Hepatocyte (in vitro differentiated cells): ENCODE measurements at regions not wholly inside any gene's neighbourhood (a gene's known extent, or its start where the extent isn't known, plus 50 kb on each side); places are given as distances from the start of the nearest gene placed in this dataset.

Source experiments
- DNase-seq: peaks from one replicate; pipeline ENCODE4 v3.0.0-alpha.2; 2016; ENCODE audit warnings: low spot score
- H2AFZ ChIP-seq: fragments of 200-600 bp; sonication (generic); 2 replicates; pipeline ENCODE4 v1.6.0; 2016; ENCODE audit warnings: antibody characterized with exemption, mild to moderate bottlenecking
- H3K27ac ChIP-seq: fragments of 200-600 bp; sonication (generic); 2 replicates; pipeline ENCODE4 v1.5.1; 2016; ENCODE audit warnings: mild to moderate bottlenecking
- H3K27me3 ChIP-seq: fragments of 200-600 bp; sonication (generic); 2 replicates; pipeline ENCODE4 v1.6.1; 2016
- H3K36me3 ChIP-seq: fragments of 200-600 bp; sonication (generic); replicated peaks from 2 replicates; pipeline ENCODE4 v1.5.1; 2016; ENCODE audit warnings: low read depth; ENCODE audit not compliant: insufficient read depth
- H3K4me1 ChIP-seq: fragments of 200-600 bp; sonication (generic); 2 replicates; pipeline ENCODE4 v1.5.1; 2016; ENCODE audit warnings: mild to moderate bottlenecking, moderate library complexity; ENCODE audit not compliant: insufficient read depth
- H3K4me2 ChIP-seq: fragments of 200-600 bp; sonication (generic); 2 replicates; pipeline ENCODE4 v1.6.0; 2016
- H3K4me3 ChIP-seq: fragments of 200-600 bp; sonication (generic); 2 replicates; pipeline ENCODE4 v1.5.1; 2016; ENCODE audit warnings: mild to moderate bottlenecking
- H3K79me2 ChIP-seq: fragments of 200-600 bp; sonication (generic); 2 replicates; pipeline ENCODE4 v1.6.0; 2017; ENCODE audit warnings: mild to moderate bottlenecking
- H3K9me2 ChIP-seq: fragments of 200-600 bp; sonication (generic); replicated peaks from 2 replicates; pipeline ENCODE4 v1.6.0; 2017; ENCODE audit warnings: mild to moderate bottlenecking; ENCODE audit not compliant: insufficient read depth
- H3K9me3 ChIP-seq: fragments of 200-600 bp; sonication (generic); 2 replicates; pipeline ENCODE4 v1.5.1; 2016; ENCODE audit warnings: low read depth, mild to moderate bottlenecking
- H4K20me1 ChIP-seq: fragments of 200-600 bp; sonication (generic); 2 replicates; pipeline ENCODE4 v1.6.0; 2016; ENCODE audit warnings: mild to moderate bottlenecking; ENCODE audit not compliant: insufficient read depth, poor library complexity, severe bottlenecking
- CTCF ChIP-seq: fragments of 200-600 bp; sonication (generic); IDR thresholded peaks from 2 replicates; pipeline ENCODE4 v1.5.1; 2016; ENCODE audit warnings: antibody characterized with exemption, mild to moderate bottlenecking; ENCODE audit not compliant: poor library complexity
- EZH2 ChIP-seq: fragments of 200-600 bp; sonication (generic); IDR thresholded peaks from 2 replicates; pipeline ENCODE4 v1.6.1; 2016; ENCODE audit warnings: antibody characterized with exemption, mild to moderate bottlenecking, borderline replicate concordance
- EZH2phosphoT487 ChIP-seq: fragments of 200-600 bp; sonication (generic); IDR thresholded peaks from one replicate; pipeline ENCODE4 v1.6.1; 2018; ENCODE audit warnings: antibody characterized with exemption, mild to moderate bottlenecking, low read depth, moderate library complexity; ENCODE audit not compliant: unreplicated experiment, severe bottlenecking
- WGBS: methylation state at CpG from one replicate; pipeline ENCODE4 v1.1.6; 2016; ENCODE audit warnings: low lambda C conversion rate; ENCODE audit errors: missing lambda C conversion rate; 5-methylcytosine and 5-hydroxymethylcytosine counted together

GRCh38 chr3:127394984-127395662 lies 107.3 kb upstream of the PRR20G start:
- DNase-seq, result no peak
- H3K4me1 ChIP-seq, result no peaks in the 10 kb centered on the region
- no peak overlapping the region for H3K27ac ChIP-seq
- no peaks in the 10 kb centered on the region for H3K9me3 ChIP-seq
- 73% methylated on average over 15 of the region's 15 CpGs for WGBS
- H3K27me3 ChIP-seq, result no peaks in the 10 kb centered on the region
- H3K36me3 ChIP-seq, result no peaks in the 10 kb centered on the region
- no peaks in the 10 kb centered on the region for H4K20me1 ChIP-seq
- no peak overlapping the region for H3K4me3 ChIP-seq
- no peaks in the 10 kb centered on the region for H3K9me2 ChIP-seq
- H3K79me2 ChIP-seq, result no peaks in the 10 kb centered on the region
- no peak overlapping the region for H2AFZ ChIP-seq
- H3K4me2 ChIP-seq, result no peak overlapping the region
- no peak for TF ChIP-seq EZH2

GRCh38 chr3:127394031-127394430 lies 106.2 kb upstream of the PRR20G start:
- H3K9me3 ChIP-seq, result no peaks in the 10 kb centered on the region
- no peak for TF ChIP-seq EZH2
- H2AFZ ChIP-seq, result no peak overlapping the region
- 78% methylated on average over 4 of the region's 4 CpGs for WGBS
- H3K79me2 ChIP-seq, result no peaks in the 10 kb centered on the region
- no peaks in the 10 kb centered on the region for H3K36me3 ChIP-seq
- H3K4me3 ChIP-seq, result no peak overlapping the region
- DNase-seq, result no peak
- no peaks in the 10 kb centered on the region for H3K27me3 ChIP-seq
- no peak overlapping the region for H3K27ac ChIP-seq
- H3K4me1 ChIP-seq, result no peaks in the 10 kb centered on the region
- no peak overlapping the region for H3K4me2 ChIP-seq
- H4K20me1 ChIP-seq, result no peaks in the 10 kb centered on the region
- H3K9me2 ChIP-seq, result no peaks in the 10 kb centered on the region

GRCh38 chr3:127393131-127393820 lies 105.4 kb upstream of the PRR20G start:
- no peak overlapping the region for H2AFZ ChIP-seq
- no peak for DNase-seq
- no peak overlapping the region for H3K4me2 ChIP-seq
- TF ChIP-seq CTCF (no peak), EZH2 (no peak), EZH2phosphoT487 (no peak)
- H4K20me1 ChIP-seq, result no peaks in the 10 kb centered on the region
- no peaks in the 10 kb centered on the region for H3K9me3 ChIP-seq
- no peaks in the 10 kb centered on the region for H3K9me2 ChIP-seq
- 89% methylated on average over 5 of the region's 5 CpGs for WGBS
- H3K4me3 ChIP-seq, result no peak overlapping the region
- H3K27ac ChIP-seq, result no peak overlapping the region
- no peaks in the 10 kb centered on the region for H3K4me1 ChIP-seq
- no peaks in the 10 kb centered on the region for H3K27me3 ChIP-seq
- H3K36me3 ChIP-seq, result no peaks in the 10 kb centered on the region
- no peaks in the 10 kb centered on the region for H3K79me2 ChIP-seq

- Histone ChIP-seq H3K36me3 (no peaks in the 10 kb centered on the region), H4K20me1 (no peaks in the 10 kb centered on the region), H3K27me3 (no peaks in the 10 kb centered on the region), H3K4me1 (no peaks in the 10 kb centered on the region), H3K4me2 (no peak overlapping the region), H3K9me3 (no peaks in the 10 kb centered on the region), H3K4me3 (no peak overlapping the region), H2AFZ (no peak overlapping the region), H3K9me2 (no peaks in the 10 kb centered on the region), H3K79me2 (no peaks in the 10 kb centered on the region), H3K27ac (no peak overlapping the region)
- TF ChIP-seq CTCF (no peak), EZH2 (no peak)
- no peak for DNase-seq
- WGBS, result 91% methylated on average over 8 of the region's 8 CpGs
These were observed 104.3 kb upstream of the PRR20G start for GRCh38 chr3:127392156-127392490.
